RPMI7951 (cell line): ENCODE measurements at regions not wholly inside any gene's neighbourhood (a gene's known extent, or its start where the extent isn't known, plus 50 kb on each side); places are given as distances from the start of the nearest gene placed in this dataset.

Experiments
- DNase-seq: peaks from one replicate; pipeline ENCODE4 v3.0.0-alpha.2; 2012; ENCODE audit warnings: low read depth

DNA sequence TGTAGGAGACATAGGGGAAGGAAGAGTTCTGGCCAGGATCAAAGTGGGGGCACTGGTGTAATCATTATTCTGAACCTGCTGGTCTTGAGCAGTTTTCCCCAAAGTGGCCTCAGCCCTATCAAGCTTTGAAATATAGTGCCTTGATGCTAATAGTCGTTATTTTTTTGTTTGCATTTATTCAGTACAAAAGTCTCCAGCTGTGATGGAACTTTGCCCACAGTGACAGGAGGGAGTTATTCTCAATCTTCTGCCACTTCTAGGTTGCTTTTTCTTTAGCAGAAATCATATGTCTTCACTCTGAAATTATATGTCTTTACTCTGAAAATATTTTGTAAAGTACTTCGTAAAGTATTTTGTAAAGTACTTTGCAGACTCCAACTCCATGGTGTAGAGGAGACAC is 93.1 kb downstream of the FAT3 start:
- no peak for DNase-seq

DNA sequence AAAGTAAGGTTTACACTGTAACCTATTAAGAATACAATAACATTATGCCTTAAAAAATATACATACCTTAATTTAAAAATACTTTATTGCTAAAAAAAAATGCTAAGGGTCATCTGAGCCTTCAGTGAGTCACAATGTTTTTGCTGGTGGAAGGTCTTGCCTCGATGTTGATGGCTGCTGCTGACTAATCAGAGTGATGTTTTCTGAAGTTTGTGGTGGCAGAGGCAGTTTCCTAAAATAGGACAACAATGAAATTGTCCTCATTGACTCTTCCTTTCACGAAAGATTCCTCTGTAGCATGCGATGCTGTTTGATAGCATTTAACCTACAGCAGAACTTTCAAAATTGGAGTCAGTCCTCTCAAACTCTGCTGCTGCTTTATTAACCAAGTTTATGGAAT is 97.6 kb downstream of the FAT3 start:
- DNase-seq = peak; percentile 39

DNA sequence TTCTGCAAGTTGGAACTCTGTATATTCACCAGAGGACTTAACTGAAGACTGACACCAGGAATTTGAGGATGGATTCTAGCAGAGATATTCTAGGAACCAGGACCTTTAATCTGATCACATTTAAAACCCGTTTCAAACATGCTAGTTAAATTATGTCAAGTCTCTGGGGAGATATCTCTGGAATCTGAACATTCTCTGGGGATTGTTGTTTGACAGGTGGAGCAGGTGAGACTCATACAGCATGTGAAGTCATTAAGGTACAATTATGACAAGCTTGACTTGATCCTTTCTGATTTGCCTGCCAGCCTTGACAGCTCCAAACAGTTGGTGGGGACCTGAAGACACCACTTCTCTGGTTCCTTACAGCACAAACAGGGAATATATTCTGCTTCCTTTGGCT is 100.3 kb downstream of the FAT3 start:
- no peak for DNase-seq

DNA sequence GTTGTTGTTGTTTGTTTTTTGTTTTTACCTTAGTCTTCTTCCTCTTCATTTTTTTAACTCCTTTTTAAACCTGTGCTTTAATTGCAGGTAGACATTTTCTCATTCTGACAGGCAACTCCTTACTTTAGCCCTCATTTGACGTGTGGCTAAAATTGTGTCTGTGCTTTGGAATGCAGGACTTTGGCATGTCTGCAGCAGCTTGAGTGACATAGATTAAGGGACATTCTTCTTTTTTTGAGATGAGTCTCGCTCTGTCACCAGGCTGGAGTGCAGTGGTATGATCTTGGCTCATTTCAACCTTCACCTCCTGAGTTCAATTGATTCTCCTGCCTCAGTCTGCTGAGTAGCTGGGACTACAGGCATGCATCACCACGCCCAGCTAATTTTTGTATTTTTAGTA is 100.8 kb downstream of the FAT3 start:
- no peak for DNase-seq

DNA sequence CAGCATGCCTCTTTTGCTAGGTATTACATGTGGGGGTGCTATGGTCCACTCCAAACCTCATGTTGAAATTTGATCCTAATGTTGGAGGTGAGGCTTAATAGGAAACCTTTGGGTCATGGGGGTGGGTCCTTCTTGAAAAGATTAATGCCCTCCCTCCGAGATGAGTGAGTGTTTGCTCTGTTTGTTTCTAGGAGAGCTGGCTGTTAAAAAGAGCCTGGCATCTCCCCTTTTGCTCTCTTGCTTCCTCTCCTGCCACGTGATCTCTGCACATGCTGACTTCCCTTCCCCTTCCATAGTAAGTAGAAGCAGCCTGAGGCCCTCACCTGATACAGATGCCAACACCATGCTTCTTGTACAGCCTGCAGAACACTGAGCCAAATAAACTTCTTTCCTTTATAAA is 104.5 kb downstream of the FAT3 start:
- no peak for DNase-seq

DNA sequence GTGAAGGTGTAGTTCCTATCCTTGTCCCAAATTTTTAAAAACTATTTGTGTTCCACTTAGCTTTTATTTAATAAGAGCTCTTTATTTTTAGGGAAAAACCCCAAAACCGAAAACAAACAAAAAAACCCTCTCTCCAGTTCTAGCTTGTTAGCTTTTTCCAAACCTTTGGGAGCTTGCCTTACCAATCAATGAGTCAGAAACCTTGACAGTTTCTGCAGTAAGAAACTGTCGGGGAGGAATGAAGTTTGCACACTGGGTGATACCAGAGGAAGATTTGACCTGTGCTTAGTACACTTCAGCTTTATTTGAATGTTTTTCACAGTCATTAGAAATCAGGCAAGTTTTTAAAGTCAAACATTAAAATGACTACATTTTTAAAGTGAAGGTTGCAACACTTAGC is 105.0 kb downstream of the FAT3 start:
- DNase-seq = no peak

DNA sequence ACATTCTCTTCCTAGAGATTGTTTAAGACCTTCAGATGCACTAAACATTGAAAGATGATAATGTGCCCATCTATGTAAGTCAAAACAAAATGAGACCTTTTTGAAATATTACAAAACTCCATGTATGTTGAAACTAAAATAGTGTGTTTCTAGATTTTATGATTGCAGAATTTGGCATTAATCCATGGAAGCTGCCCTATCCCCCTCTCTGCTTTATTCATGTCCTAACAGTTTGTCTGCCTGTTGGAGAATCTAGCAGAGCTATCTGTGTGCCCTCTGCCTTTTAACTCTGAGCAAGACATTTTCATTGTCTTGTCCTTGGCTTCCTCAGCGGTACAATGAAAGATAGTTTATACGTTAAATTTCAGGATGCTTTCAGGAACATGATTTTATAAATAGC is 105.5 kb downstream of the FAT3 start:
- DNase-seq = no peak

DNA sequence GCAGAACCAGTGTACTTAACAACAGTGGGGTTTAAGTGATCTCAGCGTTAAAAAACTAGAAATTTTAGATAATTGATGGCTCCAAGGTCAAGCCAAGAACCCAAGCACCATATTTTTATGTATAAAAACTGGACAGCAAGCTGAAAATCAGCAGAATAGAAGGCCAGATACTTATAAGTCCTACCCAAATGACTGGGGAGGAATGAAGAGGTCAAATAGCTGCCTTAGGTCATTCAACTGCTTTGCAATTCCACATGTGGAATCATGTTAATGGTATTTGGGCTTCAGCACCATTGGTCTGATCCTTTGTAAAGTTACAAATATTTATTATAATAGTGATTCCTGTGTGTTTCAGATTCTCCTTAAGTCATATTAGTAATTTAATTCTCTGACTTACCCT is 108.4 kb downstream of the FAT3 start:
- no peak for DNase-seq

DNA sequence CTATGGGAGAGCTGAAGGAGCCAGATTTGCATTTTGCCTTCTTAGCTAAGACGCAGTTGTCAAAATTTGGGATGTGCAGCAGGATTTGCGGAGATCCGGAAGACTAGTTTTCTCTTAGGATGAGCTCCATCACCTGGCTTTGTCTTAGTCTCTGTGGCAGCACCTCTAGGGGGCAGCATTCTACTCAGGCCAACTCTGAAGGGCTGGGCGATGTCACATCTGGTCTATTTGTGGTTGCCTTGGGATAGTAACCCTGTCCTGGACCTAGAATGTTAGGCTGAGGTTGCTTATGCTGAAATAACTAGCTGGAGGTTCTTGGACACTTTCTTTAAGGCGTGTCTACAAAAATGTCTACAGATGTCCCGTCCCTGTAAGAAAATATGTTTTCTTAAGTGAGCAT is 116.2 kb downstream of the FAT3 start:
- peak; percentile 21 for DNase-seq

DNA sequence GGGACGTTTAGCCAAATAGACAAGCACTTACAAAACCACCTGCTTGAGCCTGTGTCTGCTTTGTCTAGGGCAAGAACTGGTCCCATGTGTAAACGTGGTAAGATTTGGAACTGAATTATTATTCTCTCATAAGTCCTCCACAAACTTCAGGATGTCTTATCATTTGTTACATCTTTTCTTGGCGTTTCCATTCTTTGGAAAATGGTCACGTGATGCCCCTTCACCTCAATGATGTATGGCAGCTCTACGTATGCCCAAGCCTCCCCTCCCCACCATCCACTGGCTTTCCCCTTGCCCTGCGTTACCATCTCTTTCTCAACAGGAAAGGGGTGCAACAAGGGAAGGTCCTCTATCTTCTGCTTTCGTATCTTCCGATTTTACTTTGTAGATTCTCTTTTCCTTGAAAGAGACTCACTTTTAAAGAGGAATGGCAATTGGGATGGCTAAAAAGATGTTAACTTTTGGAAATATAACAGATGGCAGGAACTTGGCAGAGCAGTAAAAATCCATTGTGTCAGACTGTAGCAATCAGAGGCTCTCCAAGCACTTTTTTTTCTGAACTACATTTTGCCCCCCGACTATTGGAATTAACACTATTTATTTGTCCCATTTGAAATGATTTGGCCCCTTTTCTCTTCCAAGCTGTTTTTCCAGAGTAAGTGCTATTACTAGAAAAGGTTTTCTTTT is 117.6 kb downstream of the FAT3 start:
- no peak for DNase-seq

DNA sequence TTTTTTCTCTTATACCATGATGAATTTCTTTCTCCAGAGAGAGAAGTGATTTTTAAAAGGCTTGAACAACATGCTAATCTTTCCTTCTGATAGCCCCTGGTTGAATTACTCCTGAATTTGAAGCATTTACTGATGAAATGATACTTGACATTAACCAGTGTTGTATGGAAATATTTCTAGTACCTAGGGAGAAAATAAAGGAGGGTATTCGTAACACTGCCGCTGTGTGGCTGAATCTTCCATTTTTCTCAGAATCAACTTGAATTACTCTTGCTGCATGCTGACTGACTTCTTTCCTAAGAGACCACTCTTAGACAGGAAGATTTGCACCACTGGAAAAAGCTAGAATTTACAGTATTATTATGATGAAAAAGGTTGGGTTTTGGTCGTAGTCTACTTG is 118.3 kb downstream of the FAT3 start:
- DNase-seq = no peak

DNA sequence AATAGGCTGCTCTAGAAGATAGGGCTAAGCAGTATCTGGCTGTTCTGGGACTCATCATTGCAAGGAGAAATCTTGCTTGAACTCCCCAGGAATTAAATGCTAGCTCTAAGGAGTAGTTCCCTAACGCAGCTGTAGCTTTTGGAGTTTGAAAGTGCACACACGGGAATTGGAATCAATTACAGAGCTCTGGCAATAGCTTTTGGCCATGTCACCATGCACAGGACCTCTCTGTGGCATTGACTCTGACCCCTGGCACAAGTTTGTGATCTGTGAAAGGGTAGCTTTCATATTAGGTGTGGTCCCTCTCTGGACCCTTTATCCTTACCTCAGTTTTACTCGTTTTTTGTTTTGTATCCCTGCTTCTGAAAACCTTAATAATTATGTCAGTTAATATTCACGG is 121.6 kb downstream of the FAT3 start:
- no peak for DNase-seq

DNA sequence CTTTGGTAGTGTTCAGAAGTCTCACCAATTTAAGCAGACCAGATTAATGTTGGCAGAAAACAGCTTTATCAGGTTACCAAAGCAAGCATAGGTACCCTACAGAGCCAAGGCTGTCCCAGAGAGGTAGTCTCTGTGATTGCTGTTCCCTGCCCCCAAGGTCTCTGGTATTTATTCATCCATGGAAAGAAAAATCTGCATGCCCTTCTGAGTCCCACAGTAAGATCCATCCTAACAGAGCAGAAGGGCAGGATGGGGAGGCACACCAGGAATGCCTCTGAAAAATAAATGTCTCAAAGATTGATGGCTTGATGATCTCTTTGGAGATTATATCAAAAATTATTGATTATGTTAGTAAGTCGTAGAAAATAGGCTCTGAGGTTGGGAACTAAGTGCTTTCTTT is 122.8 kb downstream of the FAT3 start:
- no peak for DNase-seq

DNA sequence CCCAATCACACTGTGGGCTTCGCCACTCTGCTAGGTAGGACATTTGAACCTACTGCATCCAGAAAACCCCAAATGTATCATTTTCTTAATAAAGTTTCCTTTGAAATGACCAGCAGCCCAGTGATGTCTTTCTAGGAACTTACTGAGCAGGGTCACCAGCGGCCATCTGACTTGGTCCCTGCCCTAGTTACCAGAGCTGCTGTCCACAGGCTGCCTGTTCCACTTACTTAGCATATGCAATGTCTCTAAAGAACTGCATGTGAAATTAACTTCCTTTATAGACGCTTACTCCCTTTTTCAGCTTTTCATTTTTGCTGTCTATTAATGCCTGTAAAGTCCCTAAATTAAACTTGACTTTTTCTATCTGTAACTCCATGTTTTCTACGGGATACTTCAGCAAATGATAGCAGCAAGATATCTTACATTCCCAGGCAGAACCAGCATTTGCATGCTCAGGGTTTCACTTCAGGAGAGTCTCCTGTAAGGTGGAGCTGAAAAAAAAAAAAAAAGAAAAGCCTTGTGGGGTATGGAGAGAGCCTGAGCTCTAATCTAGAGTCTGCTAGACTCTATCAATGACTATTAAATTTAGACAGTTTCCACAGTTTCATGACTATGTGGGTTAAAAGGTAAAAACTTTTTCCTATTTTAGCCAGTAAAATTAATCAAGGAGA is 125.0 kb downstream of the FAT3 start:
- DNase-seq = no peak

DNA sequence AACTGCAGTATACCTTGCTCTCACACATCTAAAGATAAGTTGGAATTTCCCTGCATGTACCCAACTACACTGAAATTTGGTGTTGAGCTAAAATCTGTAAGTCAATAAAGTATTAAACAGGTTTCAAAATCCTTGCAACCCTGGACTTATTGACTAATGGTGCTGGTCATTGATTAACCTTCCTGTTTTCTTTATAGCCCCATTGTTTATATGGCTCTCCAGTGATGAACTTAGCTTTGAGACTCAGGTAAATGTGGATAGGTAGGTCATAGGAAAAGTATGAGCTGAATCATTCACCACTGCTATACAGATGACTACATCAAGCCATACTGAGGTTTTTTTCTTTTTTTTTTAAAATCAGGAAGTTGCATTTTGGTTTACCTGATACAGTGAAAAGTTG is 132.7 kb downstream of the FAT3 start:
- DNase-seq = no peak

DNA sequence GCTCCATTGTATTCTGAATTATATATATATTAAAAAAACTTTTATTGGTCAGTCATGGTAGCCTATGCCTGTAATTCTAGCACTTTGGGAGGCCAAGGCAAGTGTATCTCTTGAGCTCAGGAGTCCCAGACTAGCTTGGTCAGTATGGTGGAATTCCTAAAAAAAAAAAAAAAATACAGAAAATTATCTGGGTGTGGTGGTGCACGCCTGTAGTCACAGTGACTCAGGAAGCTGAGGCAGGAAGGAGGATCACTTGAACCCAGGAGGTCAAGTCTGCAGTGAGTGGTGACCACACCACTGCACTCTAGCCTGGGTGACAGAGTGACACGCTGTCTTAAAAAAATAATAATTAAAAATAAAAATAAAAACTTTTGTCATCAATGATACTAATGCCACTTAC is 133.2 kb downstream of the FAT3 start:
- DNase-seq = no peak

DNA sequence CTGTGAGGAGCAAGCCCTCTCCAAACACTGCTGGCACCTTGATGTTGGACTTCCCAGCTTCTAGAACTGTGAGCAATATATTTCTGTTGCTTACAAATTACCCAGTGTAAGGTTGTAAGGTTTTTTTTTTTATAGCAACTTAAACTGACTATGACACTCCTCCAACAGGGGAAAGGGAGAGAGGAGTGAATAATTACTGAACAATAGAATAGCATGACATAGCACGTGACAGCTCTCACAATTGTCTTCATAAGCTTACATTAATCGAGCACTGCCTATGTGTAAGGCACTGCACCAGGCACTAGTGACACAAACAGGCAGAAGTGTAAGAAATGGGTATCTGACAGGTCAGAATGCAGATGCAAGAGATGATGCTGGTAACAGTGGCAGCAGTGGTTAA is 136.9 kb downstream of the FAT3 start:
- no peak for DNase-seq

DNA sequence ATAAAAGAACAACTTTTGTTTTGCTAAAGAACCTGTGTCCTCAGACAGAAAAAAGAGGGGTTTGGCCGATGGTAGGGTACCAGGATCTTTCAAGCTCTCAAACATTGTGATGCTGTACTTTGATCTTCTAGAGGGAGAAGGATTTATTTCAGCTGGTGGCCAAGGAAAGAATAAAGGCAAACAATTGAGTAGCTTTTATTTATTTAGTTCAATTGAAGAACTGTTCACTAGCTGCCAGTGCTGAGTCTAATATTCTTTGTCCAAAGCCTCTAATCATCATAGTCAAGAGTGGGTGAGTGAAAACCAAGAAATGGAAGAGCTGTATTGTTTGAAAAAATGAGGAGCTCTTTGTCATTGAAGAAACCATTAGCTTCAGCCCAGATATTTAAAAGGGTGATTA is 138.4 kb downstream of the FAT3 start:
- DNase-seq = no peak

DNA sequence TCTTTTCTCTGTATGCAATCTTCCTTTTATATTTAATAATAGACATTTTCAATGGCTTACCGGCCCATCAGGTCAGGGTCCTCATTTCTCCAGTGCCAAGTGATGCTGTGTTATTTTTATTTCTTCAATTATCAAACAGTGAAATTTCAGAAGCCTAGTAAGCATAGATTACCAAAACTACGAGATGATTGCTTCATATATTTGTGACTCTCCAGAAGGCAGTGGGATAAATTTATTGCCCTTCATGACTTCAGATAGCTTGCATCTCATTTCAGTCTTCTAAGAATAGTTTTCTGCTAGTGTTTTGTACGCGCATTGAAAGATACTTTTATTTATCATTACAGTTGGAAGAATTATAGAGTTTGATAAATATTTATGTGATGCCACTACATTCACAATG is 139.6 kb downstream of the FAT3 start:
- DNase-seq = no peak

DNA sequence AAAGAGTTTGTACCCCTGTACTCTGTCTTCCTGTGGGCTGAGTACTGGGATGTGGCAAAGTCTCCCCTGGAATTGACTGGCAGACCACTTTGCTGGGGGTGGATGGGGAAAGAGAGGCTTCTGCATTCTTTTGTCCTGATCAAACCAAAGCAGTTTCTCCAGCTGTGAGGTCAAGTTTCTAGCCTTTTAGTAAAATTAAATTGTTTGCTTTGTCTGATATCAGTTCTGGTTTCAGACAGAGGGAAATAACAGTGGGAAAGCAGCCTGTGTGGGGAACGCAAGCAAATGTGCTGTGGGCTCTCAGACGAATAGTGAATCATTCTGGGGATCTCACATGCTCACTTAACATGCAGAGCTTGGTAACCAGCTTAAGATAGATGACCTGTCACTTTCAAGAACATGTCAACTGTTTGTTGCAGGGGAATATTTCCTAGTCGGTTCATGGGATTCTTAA is 151.6 kb downstream of the FAT3 start:
- DNase-seq = no peak

DNA sequence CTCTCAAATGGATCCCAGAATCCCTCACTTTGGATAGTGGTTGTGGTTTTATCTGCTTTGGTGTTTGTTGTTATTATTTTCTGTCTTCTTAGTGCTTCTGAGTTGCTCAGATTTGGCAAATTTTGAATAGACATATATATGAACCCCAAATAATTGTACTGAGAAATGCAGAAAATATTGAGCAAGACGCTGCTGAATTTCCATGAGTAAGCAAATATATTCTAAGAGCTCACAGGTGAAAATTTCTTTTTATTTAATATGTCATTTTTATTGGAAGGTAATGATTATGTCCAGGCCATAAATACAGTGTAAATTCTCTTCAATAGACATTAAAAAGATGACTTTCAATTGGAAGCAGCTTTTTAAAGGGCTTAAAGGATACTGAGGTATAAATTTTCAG is 152.1 kb downstream of the FAT3 start:
- no peak for DNase-seq

DNA sequence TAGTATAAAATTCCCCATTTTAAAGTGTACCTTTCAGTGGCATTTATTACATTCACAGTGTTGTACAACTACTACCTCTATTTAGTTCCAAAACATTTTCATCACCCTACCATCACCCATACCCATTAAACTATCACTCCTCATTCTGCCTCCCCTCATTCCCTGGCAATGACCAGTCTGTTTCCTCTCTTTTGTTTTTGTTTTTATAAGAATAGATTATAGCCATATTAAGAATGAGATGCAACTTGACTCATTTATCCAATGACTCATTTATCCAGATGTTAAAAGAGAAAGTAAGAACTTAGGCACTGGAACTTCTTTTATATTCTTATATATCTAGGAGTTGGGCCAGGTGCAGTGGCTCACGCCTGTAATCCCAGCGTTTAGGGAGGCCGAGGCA is 156.3 kb downstream of the FAT3 start:
- peak; percentile 47 for DNase-seq

DNA sequence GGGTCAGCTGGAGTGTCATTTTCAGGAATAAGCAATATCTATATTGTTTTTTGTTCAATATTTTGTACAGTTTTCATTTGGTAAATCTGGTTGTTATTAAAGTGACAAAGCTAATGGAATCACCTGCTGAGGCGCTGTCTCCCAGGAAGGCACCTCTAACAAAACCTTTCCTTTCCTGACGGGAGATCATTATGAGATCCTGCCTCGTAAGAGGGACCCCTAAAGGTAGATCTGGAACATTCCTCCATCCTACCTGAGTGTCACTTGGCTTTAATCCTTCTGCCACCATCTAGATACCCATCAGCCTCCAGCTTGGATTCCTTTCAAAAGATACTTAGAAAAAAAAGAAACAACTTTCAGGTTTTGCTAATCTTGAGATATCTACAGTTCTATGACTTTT is 157.7 kb downstream of the FAT3 start:
- DNase-seq = no peak

DNA sequence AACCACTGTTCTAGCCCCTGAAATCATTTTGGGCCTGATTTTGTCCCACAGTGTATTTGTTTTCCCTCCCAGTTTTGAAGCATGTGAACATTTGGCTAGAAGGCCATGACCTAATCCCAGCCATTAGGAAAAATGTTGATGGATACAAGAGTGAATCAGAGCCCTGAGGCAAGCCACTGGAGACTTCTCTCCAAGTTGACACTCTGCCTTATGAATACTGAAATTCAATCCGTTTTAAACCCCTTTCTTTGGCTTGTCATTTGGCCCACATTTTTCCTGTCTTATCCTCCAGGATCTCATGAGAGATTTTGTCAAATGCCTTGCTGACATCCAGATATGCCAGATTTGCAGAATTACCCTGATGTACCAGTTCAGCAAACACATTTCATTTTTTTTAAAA is 158.8 kb downstream of the FAT3 start:
- DNase-seq = peak; percentile 79
